ENCODE measurements at regions not wholly inside any gene's neighbourhood (a gene's known extent, or its start where the extent isn't known, plus 50 kb on each side); places are given as distances from the start of the nearest gene placed in this dataset.

GRCh38 chr9:32177396-32177795, 207.0 kb upstream of the ACO1 start:
- H3K9me3 ChIP-seq (ENCODE audit: control insufficient read depth, insufficient read depth, low read depth, low read length), result no peaks in the 10 kb centered on the region
- TF ChIP-seq TCF7L2 (IDR thresholded peaks at IDR 0.05; ENCODE audit: low read depth, low read length) (no peak), SIN3A (IDR thresholded peaks at IDR 0.05; ENCODE audit: borderline replicate concordance, insufficient read depth, low read depth, low read length) (no peak)
- in situ Hi-C loops (cut with HindIII; ENCODE audit: low pct_unique_long_range_greater_than_20kb, low sequenced_read_pairs) (no loop called here), intact Hi-C loops (cut with micrococcal nuclease; ENCODE audit: unreplicated experiment) (no loop called here)
- BruUV-seq (replicated peaks), result no TSS peak
- H3K4me3 ChIP-seq (ENCODE audit: low read depth in 2 of 2, low read length in 2 of 2), result no peak overlapping the region
- H3K4me1 ChIP-seq (ENCODE audit: control insufficient read depth, insufficient read depth, low read length), result no peaks in the 10 kb centered on the region
- CTCF ChIA-PET, result no interaction called here
- POLR2A ChIA-PET, result no interaction called here
- no peaks in the 10 kb centered on the region for H3K36me3 ChIP-seq (ENCODE audit: control insufficient read depth, insufficient read depth, low read length)
- H3K27me3 ChIP-seq (ENCODE audit: control insufficient read depth, insufficient read depth, low read length), result no peaks in the 10 kb centered on the region
- no peak for ATAC-seq
- H3K27ac ChIP-seq (ENCODE audit: low read length), result no peak overlapping the region
- no peak for DNase-seq (ENCODE audit: low read depth, low spot score)

DNA sequence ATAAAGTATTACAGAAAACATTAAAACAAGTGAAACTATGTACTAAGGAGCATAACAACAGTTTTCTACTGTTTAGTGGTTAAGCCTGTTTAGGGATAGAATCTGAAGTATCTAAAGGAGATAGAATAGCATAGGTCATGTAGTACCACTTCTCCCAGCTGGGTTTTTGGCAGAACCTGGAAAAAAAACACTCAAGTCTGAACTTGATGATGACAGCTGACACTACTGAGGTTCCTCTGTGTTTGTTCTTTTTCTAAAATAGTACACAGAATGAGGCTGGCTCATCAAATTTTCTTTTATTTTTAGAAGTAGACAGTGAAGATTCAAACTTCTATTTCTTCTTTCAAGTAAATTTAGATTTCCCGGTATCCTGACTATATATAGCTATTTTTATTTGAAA, 203.8 kb upstream of the ACO1 start:
- no peaks in the 10 kb centered on the region for H3K4me1 ChIP-seq (ENCODE audit: control insufficient read depth, insufficient read depth, low read length)
- ATAC-seq, result no peak
- H3K9me3 ChIP-seq (ENCODE audit: control insufficient read depth, insufficient read depth, low read depth, low read length), result no peaks in the 10 kb centered on the region
- BruUV-seq (replicated peaks), result no TSS peak
- intact Hi-C loops (cut with micrococcal nuclease; ENCODE audit: unreplicated experiment), result no loop called here
- ChIA-PET CTCF (no interaction called here), POLR2A (no interaction called here)
- no peak overlapping the region for H3K4me3 ChIP-seq (ENCODE audit: low read depth in 2 of 2, low read length in 2 of 2)
- in situ Hi-C loops (cut with HindIII; ENCODE audit: low pct_unique_long_range_greater_than_20kb, low sequenced_read_pairs), result no loop called here
- TF ChIP-seq TCF7L2 (IDR thresholded peaks at IDR 0.05; ENCODE audit: low read depth, low read length), result no peak
- H3K27me3 ChIP-seq (ENCODE audit: control insufficient read depth, insufficient read depth, low read length), result no peaks in the 10 kb centered on the region
- no peaks in the 10 kb centered on the region for H3K36me3 ChIP-seq (ENCODE audit: control insufficient read depth, insufficient read depth, low read length)
- DNase-seq (ENCODE audit: low read depth, low spot score), result no peak
- no peak overlapping the region for H3K27ac ChIP-seq (ENCODE audit: low read length)

- TF ChIP-seq REST (IDR thresholded peaks at IDR 0.05; ENCODE audit: insufficient read depth in 1 of 2, low read depth in 2 of 2, low read length in 1 of 2) (no peak), POLR2AphosphoS5 (IDR thresholded peaks at IDR 0.05; ENCODE audit: low read depth, low read length) (no peak), SIN3A (IDR thresholded peaks at IDR 0.05; ENCODE audit: borderline replicate concordance, insufficient read depth, low read depth, low read length) (no peak), TCF7L2 (IDR thresholded peaks at IDR 0.05; ENCODE audit: low read depth, low read length) (no peak)
- TF ChIP-seq, protein P1, sequence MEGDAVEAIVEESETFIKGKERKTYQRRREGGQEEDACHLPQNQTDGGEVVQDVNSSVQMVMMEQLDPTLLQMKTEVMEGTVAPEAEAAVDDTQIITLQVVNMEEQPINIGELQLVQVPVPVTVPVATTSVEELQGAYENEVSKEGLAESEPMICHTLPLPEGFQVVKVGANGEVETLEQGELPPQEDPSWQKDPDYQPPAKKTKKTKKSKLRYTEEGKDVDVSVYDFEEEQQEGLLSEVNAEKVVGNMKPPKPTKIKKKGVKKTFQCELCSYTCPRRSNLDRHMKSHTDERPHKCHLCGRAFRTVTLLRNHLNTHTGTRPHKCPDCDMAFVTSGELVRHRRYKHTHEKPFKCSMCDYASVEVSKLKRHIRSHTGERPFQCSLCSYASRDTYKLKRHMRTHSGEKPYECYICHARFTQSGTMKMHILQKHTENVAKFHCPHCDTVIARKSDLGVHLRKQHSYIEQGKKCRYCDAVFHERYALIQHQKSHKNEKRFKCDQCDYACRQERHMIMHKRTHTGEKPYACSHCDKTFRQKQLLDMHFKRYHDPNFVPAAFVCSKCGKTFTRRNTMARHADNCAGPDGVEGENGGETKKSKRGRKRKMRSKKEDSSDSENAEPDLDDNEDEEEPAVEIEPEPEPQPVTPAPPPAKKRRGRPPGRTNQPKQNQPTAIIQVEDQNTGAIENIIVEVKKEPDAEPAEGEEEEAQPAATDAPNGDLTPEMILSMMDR (IDR thresholded peaks at IDR 0.05), result no peak
- CTCF ChIA-PET, result no interaction called here
- H3K36me3 ChIP-seq (ENCODE audit: control insufficient read depth, insufficient read depth, low read length), result no peaks in the 10 kb centered on the region
- H3K4me1 ChIP-seq (ENCODE audit: control insufficient read depth, insufficient read depth, low read length), result no peaks in the 10 kb centered on the region
- ATAC-seq (no peak), DNase-seq (ENCODE audit: low read depth, low spot score) (no peak)
- no peak overlapping the region for H3K27ac ChIP-seq (ENCODE audit: low read length)
- H3K27me3 ChIP-seq (ENCODE audit: control insufficient read depth, insufficient read depth, low read length), result no peaks in the 10 kb centered on the region
- intact Hi-C loops (cut with micrococcal nuclease; ENCODE audit: unreplicated experiment) (no loop called here), in situ Hi-C loops (cut with HindIII; ENCODE audit: low pct_unique_long_range_greater_than_20kb, low sequenced_read_pairs) (no loop called here)
- H3K9me3 ChIP-seq (ENCODE audit: control insufficient read depth, insufficient read depth, low read depth, low read length), result no peaks in the 10 kb centered on the region
- H3K4me3 ChIP-seq (ENCODE audit: low read depth in 2 of 2, low read length in 2 of 2), result no peak overlapping the region
- POLR2A ChIA-PET, result no interaction called here
- no TSS peak for BruUV-seq (replicated peaks)
Observed at GRCh38 chr9:32200241-32200640, 184.2 kb upstream of the ACO1 start.
